ENCODE measurements at regions not wholly inside any gene's neighbourhood (a gene's known extent, or its start where the extent isn't known, plus 50 kb on each side); places are given as distances from the start of the nearest gene placed in this dataset.

DNA sequence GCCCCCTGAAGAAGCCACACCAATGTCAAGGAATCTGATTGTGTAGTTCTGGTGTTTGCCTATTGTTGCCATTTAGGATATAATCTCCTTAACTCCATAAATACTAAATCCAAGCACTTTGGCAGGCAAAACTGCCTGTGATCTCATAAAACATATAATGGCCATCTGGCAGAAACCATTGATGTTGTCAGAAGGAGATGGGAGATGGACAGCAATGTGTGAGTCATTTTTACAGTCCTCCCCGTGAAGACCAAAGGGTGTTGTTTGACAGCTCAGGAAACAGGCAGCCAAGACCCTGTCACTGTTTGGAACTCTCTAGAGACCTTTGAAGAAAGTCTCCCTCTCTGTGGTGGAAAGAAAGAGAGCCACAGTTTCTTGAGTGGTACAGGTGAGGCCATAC is 454.1 kb downstream of the HS3ST3B1 start:
- no peak overlapping the region for H4K5ac ChIP-seq (ENCODE audit: low read length)
- H2BK15ac ChIP-seq (replicated peaks; ENCODE audit: low read depth) = no peak overlapping the region
- H3K4me1 ChIP-seq (ENCODE audit: control insufficient read depth, low read depth, low read length) = no peaks in the 10 kb centered on the region
- no peak overlapping the region for H2AK5ac ChIP-seq (ENCODE audit: low read length)
- no peak overlapping the region for H2BK120ac ChIP-seq (ENCODE audit: low read depth, low read length)
- no peaks in the 10 kb centered on the region for H3K79me1 ChIP-seq (ENCODE audit: low read length)
- no peaks in the 10 kb centered on the region for H3K27me3 ChIP-seq (ENCODE audit: insufficient read depth, low read length, poor library complexity)
- no peak overlapping the region for H3K18ac ChIP-seq (ENCODE audit: low read length)
- no peak overlapping the region for H3K4me3 ChIP-seq (ENCODE audit: low read length)
- no peak overlapping the region for H3K27ac ChIP-seq (ENCODE audit: low read depth, low read length)
- H3K4ac ChIP-seq (ENCODE audit: low read depth, low read length) = no peak overlapping the region
- no peaks in the 10 kb centered on the region for H3K79me2 ChIP-seq (ENCODE audit: control insufficient read depth, insufficient read depth, low read length)
- no CpG with 5 or more reads among the region's 1 CpG for WGBS (ENCODE audit: extremely low coverage, insufficient coverage, low lambda C conversion rate)
- no peak for DNase-seq
- H3K4me2 ChIP-seq (ENCODE audit: low read length) = no peak overlapping the region
- no peaks in the 10 kb centered on the region for H3K36me3 ChIP-seq (ENCODE audit: control insufficient read depth, insufficient read depth, low read length)
- H4K8ac ChIP-seq (ENCODE audit: low read depth, low read length) = no peak overlapping the region
- no peak overlapping the region for H2BK5ac ChIP-seq (ENCODE audit: low read length)
- no peak overlapping the region for H3K23ac ChIP-seq (ENCODE audit: low read length)
- no peak overlapping the region for H3K56ac ChIP-seq (ENCODE audit: low read length)
- no peak overlapping the region for H3K9ac ChIP-seq (ENCODE audit: low read length)

- no peak overlapping the region for H3K27ac ChIP-seq (ENCODE audit: low read depth, low read length)
- WGBS (ENCODE audit: extremely low coverage, insufficient coverage, low lambda C conversion rate) = no CpG with 5 or more reads among the region's 6 CpGs
- no peak overlapping the region for H4K8ac ChIP-seq (ENCODE audit: low read depth, low read length)
- no peaks in the 10 kb centered on the region for H3K27me3 ChIP-seq (ENCODE audit: insufficient read depth, low read length, poor library complexity)
- H2BK120ac ChIP-seq (ENCODE audit: low read depth, low read length) = no peak overlapping the region
- no peak overlapping the region for H3K4me3 ChIP-seq (ENCODE audit: low read length)
- DNase-seq = no peak
- no peak overlapping the region for H2AK5ac ChIP-seq (ENCODE audit: low read length)
- no peak overlapping the region for H4K5ac ChIP-seq (ENCODE audit: low read length)
- no peaks in the 10 kb centered on the region for H3K79me2 ChIP-seq (ENCODE audit: control insufficient read depth, insufficient read depth, low read length)
- no peak overlapping the region for H2BK5ac ChIP-seq (ENCODE audit: low read length)
- H3K18ac ChIP-seq (ENCODE audit: low read length) = no peak overlapping the region
- H3K4me2 ChIP-seq (ENCODE audit: low read length) = no peak overlapping the region
- no peak overlapping the region for H3K9ac ChIP-seq (ENCODE audit: low read length)
- H3K56ac ChIP-seq (ENCODE audit: low read length) = no peak overlapping the region
- no peak overlapping the region for H3K4ac ChIP-seq (ENCODE audit: low read depth, low read length)
- no peaks in the 10 kb centered on the region for H3K4me1 ChIP-seq (ENCODE audit: control insufficient read depth, low read depth, low read length)
- no peak overlapping the region for H3K23ac ChIP-seq (ENCODE audit: low read length)
- H3K79me1 ChIP-seq (ENCODE audit: low read length) = no peaks in the 10 kb centered on the region
- H2BK15ac ChIP-seq (replicated peaks; ENCODE audit: low read depth) = no peak overlapping the region
- no peaks in the 10 kb centered on the region for H3K36me3 ChIP-seq (ENCODE audit: control insufficient read depth, insufficient read depth, low read length)
These were observed 452.5 kb downstream of the HS3ST3B1 start for GRCh38 chr17:14753383-14753782.

GRCh38 chr17:14752011-14752410 is 451.1 kb downstream of the HS3ST3B1 start:
- Histone ChIP-seq H3K56ac (ENCODE audit: low read length) (no peak overlapping the region), H3K36me3 (ENCODE audit: control insufficient read depth, insufficient read depth, low read length) (no peaks in the 10 kb centered on the region), H3K27me3 (ENCODE audit: insufficient read depth, low read length, poor library complexity) (no peaks in the 10 kb centered on the region), H3K4ac (ENCODE audit: low read depth, low read length) (no peak overlapping the region), H2AK5ac (ENCODE audit: low read length) (no peak overlapping the region), H3K4me3 (ENCODE audit: low read length) (no peak overlapping the region), H2BK15ac (replicated peaks; ENCODE audit: low read depth) (no peak overlapping the region), H3K79me1 (ENCODE audit: low read length) (no peaks in the 10 kb centered on the region), H3K23ac (ENCODE audit: low read length) (no peak overlapping the region), H3K18ac (ENCODE audit: low read length) (no peak overlapping the region), H3K27ac (ENCODE audit: low read depth, low read length) (no peak overlapping the region), H3K9ac (ENCODE audit: low read length) (no peak overlapping the region), H3K79me2 (ENCODE audit: control insufficient read depth, insufficient read depth, low read length) (no peaks in the 10 kb centered on the region), H2BK120ac (ENCODE audit: low read depth, low read length) (no peak overlapping the region), H2BK5ac (ENCODE audit: low read length) (no peak overlapping the region), H3K4me2 (ENCODE audit: low read length) (no peak overlapping the region), H4K8ac (ENCODE audit: low read depth, low read length) (no peak overlapping the region), H4K5ac (ENCODE audit: low read length) (no peak overlapping the region), H3K4me1 (ENCODE audit: control insufficient read depth, low read depth, low read length) (no peaks in the 10 kb centered on the region)
- no CpG with 5 or more reads among the region's 2 CpGs for WGBS (ENCODE audit: extremely low coverage, insufficient coverage, low lambda C conversion rate)
- DNase-seq = no peak

DNA sequence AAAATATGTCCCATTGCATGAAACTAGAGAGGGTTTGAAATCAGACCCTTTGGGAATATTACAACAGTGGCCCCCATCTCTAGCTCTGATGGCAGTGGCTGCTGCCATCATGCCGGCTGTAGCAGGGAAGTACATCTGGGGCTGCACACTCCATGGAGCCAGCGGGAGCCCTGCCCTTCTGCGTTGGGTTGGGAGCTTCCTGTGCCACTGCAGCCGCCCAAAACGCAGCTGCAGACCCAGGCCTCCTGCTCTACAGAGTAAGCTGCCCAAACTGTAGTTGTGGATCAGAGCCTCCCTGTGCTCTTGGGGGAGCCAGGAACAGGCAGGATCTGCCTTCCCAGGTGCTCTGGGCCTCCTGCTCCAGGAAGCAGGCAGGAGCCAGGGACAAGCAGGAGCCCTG is 450.0 kb downstream of the HS3ST3B1 start:
- Histone ChIP-seq H2BK5ac (ENCODE audit: low read length) (no peak overlapping the region), H3K18ac (ENCODE audit: low read length) (no peak overlapping the region), H3K79me2 (ENCODE audit: control insufficient read depth, insufficient read depth, low read length) (no peaks in the 10 kb centered on the region), H3K23ac (ENCODE audit: low read length) (no peak overlapping the region), H4K5ac (ENCODE audit: low read length) (no peak overlapping the region), H3K4me2 (ENCODE audit: low read length) (no peak overlapping the region), H3K4me3 (ENCODE audit: low read length) (no peak overlapping the region), H4K8ac (ENCODE audit: low read depth, low read length) (no peak overlapping the region), H2BK120ac (ENCODE audit: low read depth, low read length) (no peak overlapping the region), H3K79me1 (ENCODE audit: low read length) (no peaks in the 10 kb centered on the region), H3K4me1 (ENCODE audit: control insufficient read depth, low read depth, low read length) (no peaks in the 10 kb centered on the region), H2AK5ac (ENCODE audit: low read length) (no peak overlapping the region), H3K36me3 (ENCODE audit: control insufficient read depth, insufficient read depth, low read length) (no peaks in the 10 kb centered on the region), H3K4ac (ENCODE audit: low read depth, low read length) (no peak overlapping the region), H3K27me3 (ENCODE audit: insufficient read depth, low read length, poor library complexity) (no peaks in the 10 kb centered on the region), H3K9ac (ENCODE audit: low read length) (no peak overlapping the region), H3K27ac (ENCODE audit: low read depth, low read length) (no peak overlapping the region), H2BK15ac (replicated peaks; ENCODE audit: low read depth) (no peak overlapping the region), H3K56ac (ENCODE audit: low read length) (no peak overlapping the region)
- no peak for DNase-seq
- no CpG with 5 or more reads among the region's 5 CpGs for WGBS (ENCODE audit: extremely low coverage, insufficient coverage, low lambda C conversion rate)

DNA sequence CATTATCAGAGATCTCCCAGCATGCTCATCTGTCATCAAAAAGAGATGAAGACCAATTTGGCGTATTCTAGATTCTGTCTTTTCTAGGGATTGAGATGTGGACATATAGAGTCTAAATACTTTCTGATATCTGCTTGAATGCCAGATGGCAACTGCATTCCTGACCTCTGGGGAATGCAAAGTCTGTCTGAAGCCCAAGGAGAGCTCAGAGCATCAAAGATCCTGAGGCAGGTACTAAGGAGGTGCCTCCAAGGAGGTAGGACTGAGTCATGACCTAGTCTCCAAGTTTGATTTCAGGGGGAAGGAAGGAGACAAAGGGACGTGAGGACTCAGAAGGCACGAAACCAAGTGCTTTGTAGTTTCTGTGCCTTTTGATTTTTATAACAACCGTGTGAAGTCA is 448.4 kb downstream of the HS3ST3B1 start:
- no peak overlapping the region for H3K27ac ChIP-seq (ENCODE audit: low read depth, low read length)
- H3K4me2 ChIP-seq (ENCODE audit: low read length) = no peak overlapping the region
- no peaks in the 10 kb centered on the region for H3K79me1 ChIP-seq (ENCODE audit: low read length)
- no peak overlapping the region for H3K4me3 ChIP-seq (ENCODE audit: low read length)
- H3K56ac ChIP-seq (ENCODE audit: low read length) = no peak overlapping the region
- WGBS (ENCODE audit: extremely low coverage, insufficient coverage, low lambda C conversion rate) = no CpG with 5 or more reads among the region's 4 CpGs
- H3K23ac ChIP-seq (ENCODE audit: low read length) = no peak overlapping the region
- DNase-seq = no peak
- H3K4me1 ChIP-seq (ENCODE audit: control insufficient read depth, low read depth, low read length) = no peaks in the 10 kb centered on the region
- no peak overlapping the region for H2BK15ac ChIP-seq (replicated peaks; ENCODE audit: low read depth)
- no peak overlapping the region for H3K9ac ChIP-seq (ENCODE audit: low read length)
- no peak overlapping the region for H4K8ac ChIP-seq (ENCODE audit: low read depth, low read length)
- H3K4ac ChIP-seq (ENCODE audit: low read depth, low read length) = no peak overlapping the region
- no peaks in the 10 kb centered on the region for H3K36me3 ChIP-seq (ENCODE audit: control insufficient read depth, insufficient read depth, low read length)
- no peak overlapping the region for H2AK5ac ChIP-seq (ENCODE audit: low read length)
- no peaks in the 10 kb centered on the region for H3K27me3 ChIP-seq (ENCODE audit: insufficient read depth, low read length, poor library complexity)
- no peak overlapping the region for H2BK5ac ChIP-seq (ENCODE audit: low read length)
- H4K5ac ChIP-seq (ENCODE audit: low read length) = no peak overlapping the region
- H2BK120ac ChIP-seq (ENCODE audit: low read depth, low read length) = no peak overlapping the region
- H3K79me2 ChIP-seq (ENCODE audit: control insufficient read depth, insufficient read depth, low read length) = no peaks in the 10 kb centered on the region
- H3K18ac ChIP-seq (ENCODE audit: low read length) = no peak overlapping the region

DNA sequence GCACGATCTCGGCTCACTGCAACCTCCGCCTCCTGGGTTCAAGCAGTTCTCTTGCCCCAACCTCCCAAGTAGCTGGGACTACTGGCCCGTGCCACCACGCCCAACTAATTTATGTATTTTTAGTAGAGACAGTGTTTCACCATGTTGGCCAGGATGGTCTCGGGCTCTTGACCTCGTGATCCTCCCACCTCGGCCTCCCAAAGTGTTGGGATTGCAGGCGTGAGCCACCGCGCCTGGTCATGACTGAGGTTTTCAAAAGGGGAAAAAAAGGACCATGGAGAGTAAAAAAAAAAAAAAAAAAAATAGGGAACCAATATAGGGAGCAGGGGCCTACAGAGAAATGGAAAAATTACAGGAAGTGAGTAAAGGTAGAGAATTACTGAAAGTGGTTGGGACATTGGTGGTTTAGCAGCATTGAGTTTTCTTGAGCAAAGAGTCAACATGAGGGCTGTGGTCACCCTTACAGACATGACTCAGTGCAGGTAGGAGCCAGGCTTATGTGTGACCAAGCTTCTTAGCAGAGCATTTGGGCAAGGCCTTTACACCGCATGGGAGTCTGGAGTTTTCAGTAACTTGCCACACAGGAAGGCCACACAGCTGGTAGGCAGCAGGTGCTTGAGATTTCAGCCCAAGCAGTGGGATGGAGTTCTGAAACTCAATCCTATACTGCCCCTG is 447.3 kb downstream of the HS3ST3B1 start:
- H3K23ac ChIP-seq (ENCODE audit: low read length) = no peak overlapping the region
- H3K4ac ChIP-seq (ENCODE audit: low read depth, low read length) = no peak overlapping the region

More for the DNA sequence above, 447.3 kb downstream of the HS3ST3B1 start:
- Histone ChIP-seq H3K4me1 (ENCODE audit: control insufficient read depth, low read depth, low read length) (no peaks in the 10 kb centered on the region), H3K4me2 (ENCODE audit: low read length) (no peak overlapping the region), H3K18ac (ENCODE audit: low read length) (no peak overlapping the region), H3K56ac (ENCODE audit: low read length) (no peak overlapping the region), H2AK5ac (ENCODE audit: low read length) (no peak overlapping the region), H2BK120ac (ENCODE audit: low read depth, low read length) (no peak overlapping the region), H3K36me3 (ENCODE audit: control insufficient read depth, insufficient read depth, low read length) (no peaks in the 10 kb centered on the region), H3K27me3 (ENCODE audit: insufficient read depth, low read length, poor library complexity) (no peaks in the 10 kb centered on the region), H3K9ac (ENCODE audit: low read length) (no peak overlapping the region), H4K8ac (ENCODE audit: low read depth, low read length) (no peak overlapping the region), H4K5ac (ENCODE audit: low read length) (no peak overlapping the region), H2BK5ac (ENCODE audit: low read length) (no peak overlapping the region), H3K79me1 (ENCODE audit: low read length) (no peaks in the 10 kb centered on the region), H3K27ac (ENCODE audit: low read depth, low read length) (no peak overlapping the region), H2BK15ac (replicated peaks; ENCODE audit: low read depth) (no peak overlapping the region), H3K79me2 (ENCODE audit: control insufficient read depth, insufficient read depth, low read length) (no peaks in the 10 kb centered on the region), H3K4me3 (ENCODE audit: low read length) (no peak overlapping the region)
- no CpG with 5 or more reads among the region's 12 CpGs for WGBS (ENCODE audit: extremely low coverage, insufficient coverage, low lambda C conversion rate)
- DNase-seq = no peak

Data from mesendoderm (in vitro differentiated cells).